ENCODE measurements at regions not wholly inside any gene's neighbourhood (a gene's known extent, or its start where the extent isn't known, plus 50 kb on each side); places are given as distances from the start of the nearest gene placed in this dataset.

- WGBS (ENCODE audit: insufficient coverage, low lambda C conversion rate), result no CpG with 5 or more reads among the region's 3 CpGs
- no peak for DNase-seq
- H3K9me3 ChIP-seq (ENCODE audit: control insufficient read depth, low read depth, low read length), result no peaks in the 10 kb centered on the region
Observed at GRCh38 chr18:73164430-73164829, 296.6 kb upstream of the NETO1 start.

GRCh38 chr18:73163236-73163635 is 295.4 kb upstream of the NETO1 start:
- H3K36me3 ChIP-seq (ENCODE audit: control insufficient read depth, insufficient read depth, low read length), result no peaks in the 10 kb centered on the region
- no peak overlapping the region for H3K27ac ChIP-seq (ENCODE audit: low read length)
- no peaks in the 10 kb centered on the region for H3K4me1 ChIP-seq (ENCODE audit: control insufficient read depth, insufficient read depth, low read length)
- no peak overlapping the region for H3K4me3 ChIP-seq (ENCODE audit: low read length)
- no peaks in the 10 kb centered on the region for H3K9me3 ChIP-seq (ENCODE audit: control insufficient read depth, low read depth, low read length)
- no peaks in the 10 kb centered on the region for H3K27me3 ChIP-seq (ENCODE audit: control insufficient read depth, insufficient read depth, low read length)
- DNase-seq, result no peak
- WGBS (ENCODE audit: insufficient coverage, low lambda C conversion rate), result no CpG with 5 or more reads among the region's 1 CpG

More at GRCh38 chr18:73164430-73164829, 296.6 kb upstream of the NETO1 start:
- Histone ChIP-seq H3K4me3 (ENCODE audit: low read length) (no peak overlapping the region), H3K27ac (ENCODE audit: low read length) (no peak overlapping the region), H3K36me3 (ENCODE audit: control insufficient read depth, insufficient read depth, low read length) (no peaks in the 10 kb centered on the region), H3K4me1 (ENCODE audit: control insufficient read depth, insufficient read depth, low read length) (no peaks in the 10 kb centered on the region), H3K27me3 (ENCODE audit: control insufficient read depth, insufficient read depth, low read length) (no peaks in the 10 kb centered on the region)

GRCh38 chr18:73156117-73156516 is 288.3 kb upstream of the NETO1 start:
- H3K27me3 ChIP-seq (ENCODE audit: control insufficient read depth, insufficient read depth, low read length), result no peaks in the 10 kb centered on the region
- no peak for DNase-seq
- H3K4me3 ChIP-seq (ENCODE audit: low read length), result no peak overlapping the region
- H3K9me3 ChIP-seq (ENCODE audit: control insufficient read depth, low read depth, low read length), result no peaks in the 10 kb centered on the region
- no peaks in the 10 kb centered on the region for H3K36me3 ChIP-seq (ENCODE audit: control insufficient read depth, insufficient read depth, low read length)
- H3K27ac ChIP-seq (ENCODE audit: low read length), result no peak overlapping the region
- no peaks in the 10 kb centered on the region for H3K4me1 ChIP-seq (ENCODE audit: control insufficient read depth, insufficient read depth, low read length)

- DNase-seq, result no peak
- Histone ChIP-seq H3K27me3 (ENCODE audit: control insufficient read depth, insufficient read depth, low read length) (no peaks in the 10 kb centered on the region), H3K36me3 (ENCODE audit: control insufficient read depth, insufficient read depth, low read length) (no peaks in the 10 kb centered on the region), H3K27ac (ENCODE audit: low read length) (no peak overlapping the region), H3K4me3 (ENCODE audit: low read length) (no peak overlapping the region), H3K9me3 (ENCODE audit: control insufficient read depth, low read depth, low read length) (no peaks in the 10 kb centered on the region), H3K4me1 (ENCODE audit: control insufficient read depth, insufficient read depth, low read length) (no peaks in the 10 kb centered on the region)
- 92% methylated on average over 2 of the region's 2 CpGs for WGBS (ENCODE audit: insufficient coverage, low lambda C conversion rate)
Observed at GRCh38 chr18:73153271-73153670, 285.5 kb upstream of the NETO1 start.

GRCh38 chr18:73151086-73151485 is 283.3 kb upstream of the NETO1 start:
- Histone ChIP-seq H3K36me3 (ENCODE audit: control insufficient read depth, insufficient read depth, low read length) (no peaks in the 10 kb centered on the region), H3K4me1 (ENCODE audit: control insufficient read depth, insufficient read depth, low read length) (no peaks in the 10 kb centered on the region), H3K27ac (ENCODE audit: low read length) (no peak overlapping the region), H3K4me3 (ENCODE audit: low read length) (no peak overlapping the region), H3K9me3 (ENCODE audit: control insufficient read depth, low read depth, low read length) (no peaks in the 10 kb centered on the region), H3K27me3 (ENCODE audit: control insufficient read depth, insufficient read depth, low read length) (no peaks in the 10 kb centered on the region)
- DNase-seq, result no peak
- 85% methylated on average over 2 of the region's 6 CpGs for WGBS (ENCODE audit: insufficient coverage, low lambda C conversion rate)

DNA sequence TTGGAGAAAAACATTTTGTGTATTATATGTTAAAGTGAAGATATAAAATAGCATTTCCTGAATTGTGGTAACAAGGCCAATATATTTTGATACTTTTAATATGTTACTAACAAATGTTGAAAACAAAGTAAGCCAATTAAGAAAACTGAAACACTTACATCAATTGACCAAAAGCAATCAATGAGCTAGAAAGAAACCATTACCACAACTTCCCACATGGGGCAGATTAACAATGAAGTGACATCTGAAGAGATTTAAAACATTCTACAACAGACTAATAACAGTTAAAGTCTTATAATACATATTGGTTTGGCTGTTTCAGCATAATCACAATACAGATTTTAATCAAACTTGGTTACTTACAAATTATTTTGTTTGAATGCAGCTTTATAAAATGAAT is 282.4 kb upstream of the NETO1 start:
- Histone ChIP-seq H3K9me3 (ENCODE audit: control insufficient read depth, low read depth, low read length) (no peaks in the 10 kb centered on the region), H3K27me3 (ENCODE audit: control insufficient read depth, insufficient read depth, low read length) (no peaks in the 10 kb centered on the region), H3K36me3 (ENCODE audit: control insufficient read depth, insufficient read depth, low read length) (no peaks in the 10 kb centered on the region), H3K4me1 (ENCODE audit: control insufficient read depth, insufficient read depth, low read length) (no peaks in the 10 kb centered on the region), H3K4me3 (ENCODE audit: low read length) (no peak overlapping the region), H3K27ac (ENCODE audit: low read length) (no peak overlapping the region)
- DNase-seq, result no peak

DNA sequence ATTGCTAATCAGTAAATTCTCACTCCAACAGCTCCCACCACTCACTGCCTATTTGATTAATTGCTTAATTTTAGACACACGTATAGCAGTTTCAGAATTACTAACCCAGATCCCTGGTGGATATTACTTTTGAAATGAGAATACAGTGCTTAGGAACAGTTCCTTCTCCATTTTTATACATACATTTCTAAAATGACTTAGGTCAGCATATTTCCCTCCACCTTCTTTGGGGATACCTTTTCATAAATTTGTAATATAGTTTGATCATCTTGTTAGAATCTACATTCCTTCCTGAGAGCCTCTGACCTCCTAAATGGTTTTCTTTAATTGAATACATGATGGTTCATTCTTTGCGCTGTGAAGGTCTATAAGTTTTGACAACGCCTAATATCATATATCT is 279.8 kb upstream of the NETO1 start:
- H3K9me3 ChIP-seq (ENCODE audit: control insufficient read depth, low read depth, low read length), result no peaks in the 10 kb centered on the region
- no CpG with 5 or more reads among the region's 3 CpGs for WGBS (ENCODE audit: insufficient coverage, low lambda C conversion rate)
- no peak overlapping the region for H3K27ac ChIP-seq (ENCODE audit: low read length)
- no peaks in the 10 kb centered on the region for H3K36me3 ChIP-seq (ENCODE audit: control insufficient read depth, insufficient read depth, low read length)
- H3K27me3 ChIP-seq (ENCODE audit: control insufficient read depth, insufficient read depth, low read length), result no peaks in the 10 kb centered on the region
- no peak overlapping the region for H3K4me3 ChIP-seq (ENCODE audit: low read length)
- H3K4me1 ChIP-seq (ENCODE audit: control insufficient read depth, insufficient read depth, low read length), result no peaks in the 10 kb centered on the region
- DNase-seq, result no peak

DNA sequence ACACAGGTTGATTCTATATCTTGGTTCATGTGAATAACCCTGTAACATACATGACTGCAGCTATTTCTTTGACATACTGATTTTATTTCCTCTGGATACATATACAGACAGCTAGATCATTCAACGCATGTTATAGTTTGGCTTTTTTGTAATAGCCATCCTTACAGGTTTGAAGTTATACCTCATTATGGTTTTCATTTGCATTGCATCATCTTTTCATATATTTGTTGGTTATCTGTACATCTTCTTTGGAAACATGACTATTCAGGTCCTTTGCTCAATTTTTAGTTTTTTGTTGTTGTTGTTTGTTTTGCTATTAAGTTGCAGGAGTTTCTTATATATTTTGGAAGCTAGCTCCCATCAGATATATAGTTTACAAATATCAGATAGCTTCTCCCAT is 276.2 kb upstream of the NETO1 start:
- Histone ChIP-seq H3K27me3 (ENCODE audit: control insufficient read depth, insufficient read depth, low read length) (no peaks in the 10 kb centered on the region), H3K4me1 (ENCODE audit: control insufficient read depth, insufficient read depth, low read length) (no peaks in the 10 kb centered on the region), H3K4me3 (ENCODE audit: low read length) (no peak overlapping the region), H3K36me3 (ENCODE audit: control insufficient read depth, insufficient read depth, low read length) (no peaks in the 10 kb centered on the region), H3K27ac (ENCODE audit: low read length) (no peak overlapping the region), H3K9me3 (ENCODE audit: control insufficient read depth, low read depth, low read length) (no peaks in the 10 kb centered on the region)
- no peak for DNase-seq
- WGBS (ENCODE audit: insufficient coverage, low lambda C conversion rate), result 100% methylated on average over 1 of the region's 1 CpG

DNA sequence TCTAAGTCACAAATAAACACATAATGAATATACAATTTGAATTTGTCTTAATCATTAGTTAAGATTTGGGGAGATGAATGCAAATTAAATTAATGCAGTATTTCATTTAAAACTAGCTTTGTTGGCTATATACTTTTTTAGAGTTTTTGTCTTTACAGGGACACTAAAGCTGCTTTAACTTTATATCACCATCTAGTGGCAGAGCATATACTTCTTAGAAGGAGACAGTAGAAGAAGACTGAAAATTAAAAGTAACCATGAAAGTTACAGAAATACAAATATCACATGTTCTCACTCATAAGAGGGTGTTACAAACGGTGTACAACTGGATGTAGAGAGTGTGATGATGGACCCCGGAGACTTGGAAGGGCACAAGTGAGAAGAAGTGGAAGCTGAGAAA is 268.3 kb upstream of the NETO1 start:
- Histone ChIP-seq H3K4me3 (ENCODE audit: low read length) (no peak overlapping the region), H3K36me3 (ENCODE audit: control insufficient read depth, insufficient read depth, low read length) (no peaks in the 10 kb centered on the region), H3K9me3 (ENCODE audit: control insufficient read depth, low read depth, low read length) (no peaks in the 10 kb centered on the region), H3K4me1 (ENCODE audit: control insufficient read depth, insufficient read depth, low read length) (no peaks in the 10 kb centered on the region), H3K27ac (ENCODE audit: low read length) (no peak overlapping the region), H3K27me3 (ENCODE audit: control insufficient read depth, insufficient read depth, low read length) (no peaks in the 10 kb centered on the region)
- DNase-seq, result no peak
- WGBS (ENCODE audit: insufficient coverage, low lambda C conversion rate), result no CpG with 5 or more reads among the region's 2 CpGs

DNA sequence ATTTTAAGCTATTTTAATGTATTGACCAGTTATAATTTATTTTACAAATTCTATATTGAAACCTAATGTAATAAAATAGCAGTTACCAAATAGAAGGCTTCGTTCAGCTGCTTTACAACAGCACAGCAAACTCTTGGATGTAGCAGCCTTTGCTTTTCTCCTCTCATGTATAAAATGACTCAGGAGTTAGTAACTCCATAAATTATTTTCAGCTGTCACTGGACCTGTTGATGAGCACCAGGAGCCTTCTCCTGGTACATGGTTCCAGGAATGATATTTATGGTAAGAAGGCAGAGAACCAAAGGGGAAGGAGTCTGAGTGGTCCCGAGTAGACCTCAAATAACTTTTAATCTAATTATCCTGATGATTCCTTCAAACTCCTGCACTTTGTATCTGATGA is 256.4 kb upstream of the NETO1 start:
- DNase-seq, result no peak
- H3K36me3 ChIP-seq (ENCODE audit: control insufficient read depth, insufficient read depth, low read length), result no peaks in the 10 kb centered on the region
- WGBS (ENCODE audit: insufficient coverage, low lambda C conversion rate), result no CpG with 5 or more reads among the region's 2 CpGs
- no peak overlapping the region for H3K4me3 ChIP-seq (ENCODE audit: low read length)
- H3K27ac ChIP-seq (ENCODE audit: low read length), result no peak overlapping the region
- H3K4me1 ChIP-seq (ENCODE audit: control insufficient read depth, insufficient read depth, low read length), result no peaks in the 10 kb centered on the region
- H3K27me3 ChIP-seq (ENCODE audit: control insufficient read depth, insufficient read depth, low read length), result no peaks in the 10 kb centered on the region
- H3K9me3 ChIP-seq (ENCODE audit: control insufficient read depth, low read depth, low read length), result no peaks in the 10 kb centered on the region

DNA sequence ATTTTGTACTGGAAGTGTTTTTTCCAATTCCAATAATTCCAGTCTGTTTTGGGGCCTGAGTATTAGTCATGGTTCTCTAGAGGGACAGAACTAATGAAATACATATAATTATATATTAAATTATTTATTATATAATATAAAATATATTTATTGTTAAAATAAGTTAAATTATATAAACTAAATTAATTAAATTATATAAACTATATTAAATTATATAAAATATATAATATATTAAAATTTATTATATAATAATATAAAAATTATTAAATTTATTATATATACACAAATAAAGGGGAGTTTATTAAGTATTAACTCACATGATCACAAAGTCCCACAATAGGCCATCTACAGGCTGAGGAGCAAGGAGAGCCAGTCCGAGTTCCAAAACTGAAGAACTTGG is 253.4 kb upstream of the NETO1 start:
- H3K4me3 ChIP-seq (ENCODE audit: low read length), result no peak overlapping the region
- H3K9me3 ChIP-seq (ENCODE audit: control insufficient read depth, low read depth, low read length), result no peaks in the 10 kb centered on the region
- WGBS (ENCODE audit: insufficient coverage, low lambda C conversion rate), result no CpG with 5 or more reads among the region's 1 CpG
- no peak overlapping the region for H3K27ac ChIP-seq (ENCODE audit: low read length)
- no peak for DNase-seq
- H3K4me1 ChIP-seq (ENCODE audit: control insufficient read depth, insufficient read depth, low read length), result no peaks in the 10 kb centered on the region
- no peaks in the 10 kb centered on the region for H3K27me3 ChIP-seq (ENCODE audit: control insufficient read depth, insufficient read depth, low read length)
- no peaks in the 10 kb centered on the region for H3K36me3 ChIP-seq (ENCODE audit: control insufficient read depth, insufficient read depth, low read length)

Data from large intestine (tissue), 3 donors.